ENCODE measurements at regions not wholly inside any gene's neighbourhood (a gene's known extent, or its start where the extent isn't known, plus 50 kb on each side); places are given as distances from the start of the nearest gene placed in this dataset.
"Not testable (repeated sequence)": the region's sequence is repeated elsewhere in the genome, so short reads cannot be mapped to it uniquely, and the experiment has no call there.

DNA sequence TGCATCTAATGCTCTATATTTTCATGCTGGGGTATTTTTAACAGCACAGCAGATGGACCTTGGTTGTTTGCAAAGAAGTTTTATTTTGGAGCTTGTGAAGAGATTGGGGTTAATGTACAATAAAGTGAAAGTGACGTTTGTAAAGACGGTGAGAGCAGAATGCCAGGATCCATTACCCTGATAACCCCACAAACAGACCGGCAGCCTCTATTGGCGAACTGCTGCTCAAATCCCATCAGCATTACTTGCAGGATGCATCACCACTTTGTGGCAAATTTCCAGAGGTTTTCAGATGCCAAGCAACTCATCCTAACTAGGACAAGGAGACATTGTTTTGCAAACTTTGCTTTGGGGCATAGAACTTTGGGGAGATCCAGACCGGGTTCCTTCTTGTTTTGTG, 383.3 kb upstream of the ZNF462 start:
- DNase-seq (ENCODE audit: low spot score in 2 of 2, unreplicated experiment in 2 of 2) = no peak
- H3K9me3 Mint-ChIP-seq = peaks cover 12% of the 10 kb centered on the region
- H3K4me1 Mint-ChIP-seq = peaks cover 19% of the 10 kb centered on the region
- no peaks in the 10 kb centered on the region for H3K27me3 Mint-ChIP-seq (ENCODE audit: low read depth)
- TF ChIP-seq, protein P1, sequence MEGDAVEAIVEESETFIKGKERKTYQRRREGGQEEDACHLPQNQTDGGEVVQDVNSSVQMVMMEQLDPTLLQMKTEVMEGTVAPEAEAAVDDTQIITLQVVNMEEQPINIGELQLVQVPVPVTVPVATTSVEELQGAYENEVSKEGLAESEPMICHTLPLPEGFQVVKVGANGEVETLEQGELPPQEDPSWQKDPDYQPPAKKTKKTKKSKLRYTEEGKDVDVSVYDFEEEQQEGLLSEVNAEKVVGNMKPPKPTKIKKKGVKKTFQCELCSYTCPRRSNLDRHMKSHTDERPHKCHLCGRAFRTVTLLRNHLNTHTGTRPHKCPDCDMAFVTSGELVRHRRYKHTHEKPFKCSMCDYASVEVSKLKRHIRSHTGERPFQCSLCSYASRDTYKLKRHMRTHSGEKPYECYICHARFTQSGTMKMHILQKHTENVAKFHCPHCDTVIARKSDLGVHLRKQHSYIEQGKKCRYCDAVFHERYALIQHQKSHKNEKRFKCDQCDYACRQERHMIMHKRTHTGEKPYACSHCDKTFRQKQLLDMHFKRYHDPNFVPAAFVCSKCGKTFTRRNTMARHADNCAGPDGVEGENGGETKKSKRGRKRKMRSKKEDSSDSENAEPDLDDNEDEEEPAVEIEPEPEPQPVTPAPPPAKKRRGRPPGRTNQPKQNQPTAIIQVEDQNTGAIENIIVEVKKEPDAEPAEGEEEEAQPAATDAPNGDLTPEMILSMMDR (IDR thresholded peaks at IDR 0.05; ENCODE audit: unreplicated experiment) = no peak
- H3K36me3 Mint-ChIP-seq = peaks cover 5% of the 10 kb centered on the region
- no peak overlapping the region for H3K27ac Mint-ChIP-seq
- no peak overlapping the region for H3K4me3 Mint-ChIP-seq

DNA sequence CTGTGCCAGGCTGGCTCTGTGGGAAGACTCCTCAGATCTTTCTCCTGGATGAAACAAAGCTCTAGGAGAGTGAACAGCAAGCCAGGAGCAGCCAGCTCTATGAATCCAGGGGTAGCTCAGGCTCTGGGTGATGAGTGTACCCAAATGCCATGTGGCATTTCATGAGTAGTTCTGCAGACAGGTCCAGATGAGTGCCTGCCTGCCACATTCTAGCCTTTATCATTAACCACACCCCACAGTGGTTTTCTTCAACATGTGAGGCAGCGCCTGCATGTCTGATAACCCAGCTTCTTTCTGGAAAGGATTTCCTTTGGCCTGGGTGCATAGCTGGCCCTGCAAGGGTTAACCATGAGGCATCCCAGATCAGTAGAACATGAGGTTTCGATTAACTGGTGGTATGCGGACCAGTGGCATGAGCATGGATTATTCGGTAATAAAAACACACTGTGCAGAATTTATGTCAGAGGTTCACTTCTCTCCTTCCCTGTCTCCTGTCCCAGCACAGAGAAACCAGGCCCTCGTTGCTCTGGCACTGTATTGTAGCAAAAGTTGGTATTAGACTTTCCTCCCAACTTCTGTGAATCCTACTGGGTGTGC, 381.9 kb upstream of the ZNF462 start:
- TF ChIP-seq, protein P1 (IDR thresholded peaks at IDR 0.05; ENCODE audit: unreplicated experiment) = no peak
- DNase-seq (ENCODE audit: low spot score in 2 of 2, unreplicated experiment in 2 of 2) = no peak
- Mint-ChIP-seq H3K4me1 (peaks cover 19% of the 10 kb centered on the region), H3K4me3 (no peak overlapping the region), H3K27ac (peak overlapping the region; percentile 4), H3K9me3 (peaks cover 6% of the 10 kb centered on the region), H3K36me3 (no peaks in the 10 kb centered on the region), H3K27me3 (ENCODE audit: low read depth) (no peaks in the 10 kb centered on the region)

DNA sequence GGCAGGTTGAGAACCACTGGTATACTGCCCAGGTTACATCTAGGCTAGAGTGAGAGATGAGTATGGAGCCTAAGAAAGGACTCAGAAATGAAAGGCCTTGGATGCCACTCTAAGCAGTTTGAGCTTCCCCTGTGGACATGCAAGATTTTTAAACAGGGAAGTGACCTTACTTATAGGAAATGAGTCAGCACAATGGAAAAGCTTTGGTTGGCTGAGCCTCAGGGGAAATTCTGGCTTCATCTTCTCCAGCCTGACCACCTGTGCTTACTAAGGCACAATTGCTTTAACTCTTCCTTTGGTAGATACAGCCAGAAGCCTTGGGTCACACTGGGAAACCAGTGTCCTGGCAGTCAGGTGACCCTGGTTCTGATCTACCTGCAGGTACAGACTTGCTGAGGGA, 380.2 kb upstream of the ZNF462 start:
- peaks cover 7% of the 10 kb centered on the region for H3K9me3 Mint-ChIP-seq
- DNase-seq (ENCODE audit: low spot score in 2 of 2, unreplicated experiment in 2 of 2) = no peak
- H3K27ac Mint-ChIP-seq = no peak overlapping the region

DNA sequence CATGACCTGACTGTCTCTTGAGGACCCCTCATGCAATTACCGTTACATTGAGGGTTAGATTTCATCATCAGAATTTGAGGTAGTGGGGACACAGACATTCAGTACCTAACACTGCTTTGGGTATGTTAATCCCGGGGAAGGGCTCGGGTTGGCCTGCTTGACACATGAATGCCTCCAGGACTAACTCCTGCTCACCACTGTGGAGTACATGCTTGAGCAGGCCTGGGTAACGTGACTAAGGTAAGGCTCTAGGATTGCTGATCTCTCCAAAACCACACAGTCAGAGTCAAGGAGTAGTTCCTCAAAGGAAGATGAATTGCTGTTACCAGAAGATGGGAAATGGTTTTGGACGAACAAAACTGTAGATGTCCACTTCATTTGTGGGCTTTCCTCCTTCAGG, 376.3 kb upstream of the ZNF462 start:
- no peak for DNase-seq (ENCODE audit: low spot score in 2 of 2, unreplicated experiment in 2 of 2)
- TF ChIP-seq, protein P1 (IDR thresholded peaks at IDR 0.05; ENCODE audit: unreplicated experiment) = no peak
- no peaks in the 10 kb centered on the region for H3K27me3 Mint-ChIP-seq (ENCODE audit: low read depth)
- H3K4me3 Mint-ChIP-seq = no peak overlapping the region
- H3K4me1 Mint-ChIP-seq = no peaks in the 10 kb centered on the region
- H3K36me3 Mint-ChIP-seq = no peaks in the 10 kb centered on the region
- no peak overlapping the region for H3K27ac Mint-ChIP-seq
- H3K9me3 Mint-ChIP-seq = peaks cover 16% of the 10 kb centered on the region

More for the DNA sequence above, 380.2 kb upstream of the ZNF462 start:
- H3K36me3 Mint-ChIP-seq = no peaks in the 10 kb centered on the region
- H3K4me3 Mint-ChIP-seq = no peak overlapping the region
- H3K27me3 Mint-ChIP-seq (ENCODE audit: low read depth) = no peaks in the 10 kb centered on the region
- H3K4me1 Mint-ChIP-seq = peaks cover 19% of the 10 kb centered on the region
- TF ChIP-seq, protein P1 (IDR thresholded peaks at IDR 0.05; ENCODE audit: unreplicated experiment) = no peak

DNA sequence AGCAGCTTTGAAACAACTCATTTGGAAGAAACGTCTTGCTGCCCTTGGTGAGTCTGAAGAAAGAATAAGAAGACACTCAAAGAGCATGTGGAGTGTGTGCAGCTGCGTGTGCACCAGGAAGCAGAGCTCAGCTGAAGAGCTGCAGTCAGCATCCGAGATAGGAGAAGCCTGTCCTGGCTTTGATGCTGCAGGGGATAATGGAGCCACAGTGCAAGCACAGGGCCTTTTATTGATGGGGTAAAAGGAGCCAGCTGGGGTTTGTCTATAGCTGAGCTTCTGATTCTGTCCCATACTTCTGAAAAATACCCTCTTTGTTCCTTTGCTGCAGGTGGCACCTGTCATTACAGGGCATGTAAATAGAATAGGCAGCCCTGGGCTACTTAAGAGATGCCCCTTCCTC, 375.7 kb upstream of the ZNF462 start:
- Mint-ChIP-seq H3K4me1 (no peaks in the 10 kb centered on the region), H3K27me3 (ENCODE audit: low read depth) (no peaks in the 10 kb centered on the region), H3K27ac (no peak overlapping the region), H3K36me3 (no peaks in the 10 kb centered on the region), H3K4me3 (no peak overlapping the region), H3K9me3 (peaks cover 16% of the 10 kb centered on the region)
- TF ChIP-seq, protein P1 (IDR thresholded peaks at IDR 0.05; ENCODE audit: unreplicated experiment) = no peak
- no peak for DNase-seq (ENCODE audit: low spot score in 2 of 2, unreplicated experiment in 2 of 2)

DNA sequence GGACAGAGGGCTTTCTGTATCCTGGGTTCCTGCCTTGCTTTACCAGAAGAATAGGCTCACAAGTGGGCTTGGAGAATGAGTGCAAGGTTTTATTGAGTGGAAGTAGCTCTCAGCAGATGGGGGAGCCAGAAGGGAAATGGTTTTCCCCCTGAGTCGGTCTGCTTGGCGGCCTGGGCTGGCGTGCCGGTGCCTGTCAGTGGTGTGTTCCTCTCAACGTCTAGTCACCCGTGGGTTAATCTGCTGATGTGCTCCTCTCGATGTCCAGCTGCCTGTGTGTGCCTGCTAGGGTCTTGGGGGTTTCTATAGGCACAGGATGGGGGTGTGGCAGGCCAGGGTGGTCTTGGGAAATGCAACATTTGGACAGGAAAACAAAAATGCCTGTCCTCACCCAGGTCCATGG, 370.8 kb upstream of the ZNF462 start:
- H3K27me3 Mint-ChIP-seq (ENCODE audit: low read depth); H3K4me3 Mint-ChIP-seq; DNase-seq (ENCODE audit: low spot score in 2 of 2, unreplicated experiment in 2 of 2); H3K4me1 Mint-ChIP-seq; H3K36me3 Mint-ChIP-seq; H3K27ac Mint-ChIP-seq: not testable (repeated sequence)
- peaks cover 16% of the 10 kb centered on the region for H3K9me3 Mint-ChIP-seq

Data from mesothelial cell of epicardium (in vitro differentiated cells).